ENCODE measurements at regions not wholly inside any gene's neighbourhood (a gene's known extent, or its start where the extent isn't known, plus 50 kb on each side); places are given as distances from the start of the nearest gene placed in this dataset.

DNA sequence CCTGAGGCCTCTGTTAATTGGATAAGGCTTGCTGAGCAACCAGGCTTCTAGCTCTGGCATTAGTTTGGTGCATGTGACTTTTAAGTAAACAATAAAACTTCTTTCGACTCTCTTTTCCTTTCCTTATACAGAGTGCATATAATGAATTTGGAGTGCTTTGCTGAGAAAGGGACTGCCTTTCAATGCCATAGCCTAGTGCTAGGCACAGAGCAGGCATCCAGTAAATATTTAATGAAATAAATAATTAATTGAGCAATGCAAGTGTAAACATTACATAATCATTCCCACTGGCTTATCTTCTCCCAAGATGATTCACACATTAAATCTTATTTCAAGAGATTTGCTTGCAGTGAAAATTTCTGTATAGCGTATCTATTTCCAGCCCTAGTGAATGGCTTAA, 74.1 kb downstream of the NMUR2 start:
- Mint-ChIP-seq H3K27me3 (ENCODE audit: insufficient read depth, unreplicated experiment) (peaks cover 15% of the 10 kb centered on the region), H3K9me3 (ENCODE audit: unreplicated experiment) (no peaks in the 10 kb centered on the region), H3K4me1 (ENCODE audit: insufficient read depth, unreplicated experiment) (no peaks in the 10 kb centered on the region), H3K27ac (ENCODE audit: low read depth, unreplicated experiment) (no peak overlapping the region), H3K36me3 (ENCODE audit: insufficient read depth, unreplicated experiment) (no peaks in the 10 kb centered on the region), H3K4me3 (ENCODE audit: unreplicated experiment) (no peak overlapping the region)
- BruUV-seq (replicated peaks), result no TSS peak
- ChIA-PET POLR2A (no interaction called here), CTCF (interaction anchor here (2.4 kb wide), 1 partner anchor 19 kb away, joined by 11 read pairs; no protein-coding TSS in a partner anchor)
- peak; percentile 6 for DNase-seq (ENCODE audit: unreplicated experiment)
- TF ChIP-seq CTCF (IDR thresholded peaks at IDR 0.05; ENCODE audit: unreplicated experiment), result no peak
- intact Hi-C loops (cut with micrococcal nuclease), result no loop called here

- no TSS peak for BruUV-seq (replicated peaks)
- CTCF ChIA-PET, result interaction anchor here (0.7 to 2.4 kb wide), 2 partner anchors 20 to 22 kb away, joined by 3 to 11 read pairs; no protein-coding TSS in a partner anchor
These were observed 75.3 kb downstream of the NMUR2 start for GRCh38 chr5:152329761-152330283.

DNA sequence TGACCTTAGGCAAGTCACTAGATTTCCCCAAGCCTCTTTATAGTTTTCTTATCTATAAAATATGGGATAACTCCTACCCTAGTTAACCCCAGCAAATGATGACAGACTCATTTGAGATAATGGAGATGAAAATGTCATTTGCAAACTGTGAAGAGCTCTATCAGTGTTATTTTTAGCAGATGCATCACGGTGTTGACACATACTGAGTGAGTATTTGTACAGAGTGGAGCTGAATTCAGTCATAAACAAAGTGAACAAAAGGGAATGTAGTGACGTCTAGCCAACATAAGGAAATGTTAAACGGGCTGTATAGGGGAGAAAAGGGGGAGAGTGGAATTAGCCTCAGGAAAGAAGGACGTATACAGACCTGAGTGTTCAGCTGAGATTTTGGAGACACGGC, 75.9 kb downstream of the NMUR2 start:
- no peaks in the 10 kb centered on the region for H3K27me3 Mint-ChIP-seq (ENCODE audit: insufficient read depth, unreplicated experiment)
- no TSS peak for BruUV-seq (replicated peaks)
- no peaks in the 10 kb centered on the region for H3K36me3 Mint-ChIP-seq (ENCODE audit: insufficient read depth, unreplicated experiment)
- DNase-seq (ENCODE audit: unreplicated experiment), result peak; percentile 11
- H3K4me3 Mint-ChIP-seq (ENCODE audit: unreplicated experiment), result no peak overlapping the region
- ChIA-PET POLR2A (no interaction called here), CTCF (interaction anchor here (0.7 to 2.4 kb wide), 2 partner anchors 20 to 23 kb away, joined by 3 to 11 read pairs; no protein-coding TSS in a partner anchor)
- no peaks in the 10 kb centered on the region for H3K9me3 Mint-ChIP-seq (ENCODE audit: unreplicated experiment)
- intact Hi-C loops (cut with micrococcal nuclease), result no loop called here
- TF ChIP-seq CTCF (IDR thresholded peaks at IDR 0.05; ENCODE audit: unreplicated experiment), result no peak
- H3K4me1 Mint-ChIP-seq (ENCODE audit: insufficient read depth, unreplicated experiment), result no peaks in the 10 kb centered on the region
- no peak overlapping the region for H3K27ac Mint-ChIP-seq (ENCODE audit: low read depth, unreplicated experiment)

More at GRCh38 chr5:152329761-152330283, 75.3 kb downstream of the NMUR2 start:
- intact Hi-C loops (cut with micrococcal nuclease), result no loop called here
- Mint-ChIP-seq H3K27ac (ENCODE audit: low read depth, unreplicated experiment) (no peak overlapping the region), H3K9me3 (ENCODE audit: unreplicated experiment) (no peaks in the 10 kb centered on the region), H3K36me3 (ENCODE audit: insufficient read depth, unreplicated experiment) (no peaks in the 10 kb centered on the region), H3K27me3 (ENCODE audit: insufficient read depth, unreplicated experiment) (peaks cover 3% of the 10 kb centered on the region), H3K4me3 (ENCODE audit: unreplicated experiment) (no peak overlapping the region), H3K4me1 (ENCODE audit: insufficient read depth, unreplicated experiment) (no peaks in the 10 kb centered on the region)
- no peak for DNase-seq (ENCODE audit: unreplicated experiment)
- POLR2A ChIA-PET, result no interaction called here
- TF ChIP-seq CTCF (IDR thresholded peaks at IDR 0.05; ENCODE audit: unreplicated experiment), result no peak

- ChIA-PET POLR2A (no interaction called here), CTCF (interaction anchor here (1.7 to 1.8 kb wide), 2 partner anchors 33 to 491 kb away, joined by 4 to 10 read pairs; no protein-coding TSS in a partner anchor)
- H3K27ac Mint-ChIP-seq (ENCODE audit: low read depth, unreplicated experiment), result no peak overlapping the region
- BruUV-seq (replicated peaks), result no TSS peak
- TF ChIP-seq CTCF (IDR thresholded peaks at IDR 0.05; ENCODE audit: unreplicated experiment), result no peak
- peaks cover 12% of the 10 kb centered on the region for H3K27me3 Mint-ChIP-seq (ENCODE audit: insufficient read depth, unreplicated experiment)
- intact Hi-C loops (cut with micrococcal nuclease), result no loop called here
- no peaks in the 10 kb centered on the region for H3K4me1 Mint-ChIP-seq (ENCODE audit: insufficient read depth, unreplicated experiment)
- H3K36me3 Mint-ChIP-seq (ENCODE audit: insufficient read depth, unreplicated experiment), result no peaks in the 10 kb centered on the region
- H3K9me3 Mint-ChIP-seq (ENCODE audit: unreplicated experiment), result peaks cover 9% of the 10 kb centered on the region
- H3K4me3 Mint-ChIP-seq (ENCODE audit: unreplicated experiment), result no peak overlapping the region
- no peak for DNase-seq (ENCODE audit: unreplicated experiment)
These were observed 89.1 kb downstream of the NMUR2 start for GRCh38 chr5:152315942-152316341.

All from MCF 10A (cell line).